EL (cell line): ENCODE measurements at regions not wholly inside any gene's neighbourhood (a gene's known extent, or its start where the extent isn't known, plus 50 kb on each side); places are given as distances from the start of the nearest gene placed in this dataset.
A peak's percentile ranks its signal among the peaks of the same experiment; 100 is the strongest.
"Not testable (repeated sequence)": the region's sequence is repeated elsewhere in the genome, so short reads cannot be mapped to it uniquely, and the experiment has no call there.

Source experiments
- DNase-seq: peaks from one replicate; pipeline ENCODE4 v3.0.0-alpha.2; 2016

- DNase-seq = no peak
Measured at GRCh38 chrX:21126661-21127060, 247.6 kb upstream of the CNKSR2 start.

DNA sequence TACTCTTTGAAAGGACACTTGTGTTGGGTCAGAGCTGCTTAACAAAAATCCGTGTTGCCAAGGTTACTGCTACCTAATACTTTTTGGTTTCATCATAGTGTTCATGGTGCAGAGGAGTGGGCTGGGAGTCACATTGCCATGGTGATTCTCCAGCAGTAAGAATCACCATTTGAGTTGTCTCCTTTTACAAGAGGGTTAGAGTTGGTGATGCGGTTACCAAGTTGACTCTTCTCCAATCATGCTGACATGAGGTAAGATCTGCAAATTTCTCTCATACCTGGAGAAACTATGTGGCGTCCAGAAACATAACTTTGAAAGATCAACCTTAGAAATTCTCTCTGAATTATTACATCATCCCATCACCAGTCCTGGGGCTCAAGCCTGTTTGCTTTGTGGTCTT, 242.9 kb upstream of the CNKSR2 start:
- DNase-seq = no peak

DNA sequence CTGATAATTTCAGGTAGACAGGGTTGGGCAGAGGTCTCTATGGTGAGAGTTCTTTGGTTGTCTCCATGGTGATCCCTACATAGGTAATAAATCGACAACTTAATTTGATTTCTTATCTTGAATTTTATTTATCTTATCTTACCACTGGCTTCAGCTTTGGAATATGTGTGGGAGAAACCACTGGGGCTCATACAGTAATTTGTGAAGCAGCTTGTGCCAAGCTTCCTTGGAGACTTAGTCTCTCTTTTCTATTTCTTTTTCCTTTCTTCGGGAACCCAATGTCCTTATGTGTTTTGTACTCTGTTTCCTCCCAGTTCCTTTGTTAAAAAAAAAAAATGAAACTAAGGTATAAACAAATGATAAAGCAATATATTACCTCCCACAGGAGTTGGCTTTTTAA, 242.4 kb upstream of the CNKSR2 start:
- DNase-seq = no peak

DNA sequence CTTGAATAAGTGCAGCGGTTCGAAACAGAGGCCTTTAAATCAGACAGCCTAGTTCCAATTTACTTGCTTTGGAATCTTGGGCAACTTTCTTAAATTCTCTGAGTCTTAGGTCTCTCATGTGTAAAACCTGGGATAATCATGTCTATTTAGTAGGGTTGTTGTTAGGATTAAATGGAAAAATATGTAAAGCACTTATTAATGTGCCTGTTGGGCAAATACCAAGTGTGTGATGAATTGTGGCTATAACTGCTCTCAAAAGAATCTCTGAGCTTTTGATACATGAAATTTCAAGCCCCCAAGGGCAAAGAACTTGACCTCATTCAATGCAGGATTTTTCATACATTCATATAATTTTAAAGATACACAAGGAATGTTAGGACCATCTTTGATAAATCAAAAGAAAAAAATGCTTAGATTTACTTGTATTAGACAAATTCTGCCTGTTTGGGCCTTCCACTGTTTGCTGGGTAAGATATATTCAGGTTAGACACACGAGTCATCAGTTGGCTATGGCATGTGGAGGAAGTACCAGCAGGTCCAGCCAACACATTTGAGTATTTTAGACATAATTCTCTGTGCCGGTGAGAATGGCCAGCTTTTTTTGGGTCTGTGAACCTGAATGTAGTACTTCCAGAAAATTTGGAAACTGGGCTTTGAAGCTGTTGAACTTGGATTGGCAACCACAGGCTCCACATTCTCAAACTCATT, 241.4 kb upstream of the CNKSR2 start:
- DNase-seq = peak; percentile 70

DNA sequence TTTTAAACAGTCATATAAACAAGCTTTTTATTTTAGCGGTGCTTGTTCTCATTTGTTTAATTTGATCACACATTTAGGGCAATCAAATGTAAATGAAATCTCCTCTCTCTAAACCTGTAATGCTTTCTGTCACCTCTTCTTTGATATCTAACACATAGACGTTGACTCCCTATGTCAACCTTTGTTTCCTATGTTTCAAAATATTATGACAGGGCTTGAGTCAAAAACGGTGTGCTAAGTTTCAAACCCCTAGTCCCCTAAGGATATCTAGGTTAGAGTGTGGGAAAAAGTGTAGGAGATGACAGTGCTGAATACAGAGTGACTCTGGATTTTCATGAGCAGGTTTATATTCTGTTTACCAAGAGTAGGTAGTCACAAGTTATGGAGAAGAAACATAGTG, 224.0 kb upstream of the CNKSR2 start:
- DNase-seq = no peak

GRCh38 chrX:21151051-21151450, 223.2 kb upstream of the CNKSR2 start:
- DNase-seq = no peak

GRCh38 chrX:21153033-21153432, 221.2 kb upstream of the CNKSR2 start:
- no peak for DNase-seq

DNA sequence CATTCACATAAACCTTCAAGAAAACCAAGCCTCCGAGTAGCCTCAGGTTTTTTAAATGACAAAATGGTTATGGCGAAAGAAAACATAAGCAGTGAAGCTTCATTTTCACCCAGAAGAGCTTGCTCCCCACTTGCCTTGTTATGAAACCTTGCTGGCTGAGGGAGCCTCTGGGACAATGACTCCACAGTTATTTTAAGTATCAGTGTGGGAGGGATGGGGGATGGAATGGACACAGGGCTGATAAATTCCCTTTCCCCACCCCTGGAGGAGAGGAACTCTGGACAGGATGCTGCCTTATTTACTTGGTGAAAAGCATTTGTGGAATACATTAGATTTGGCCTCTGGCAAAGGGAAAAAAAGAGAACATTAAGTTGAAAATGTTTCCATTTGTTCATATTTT, 220.7 kb upstream of the CNKSR2 start:
- peak; percentile 50 for DNase-seq

DNA sequence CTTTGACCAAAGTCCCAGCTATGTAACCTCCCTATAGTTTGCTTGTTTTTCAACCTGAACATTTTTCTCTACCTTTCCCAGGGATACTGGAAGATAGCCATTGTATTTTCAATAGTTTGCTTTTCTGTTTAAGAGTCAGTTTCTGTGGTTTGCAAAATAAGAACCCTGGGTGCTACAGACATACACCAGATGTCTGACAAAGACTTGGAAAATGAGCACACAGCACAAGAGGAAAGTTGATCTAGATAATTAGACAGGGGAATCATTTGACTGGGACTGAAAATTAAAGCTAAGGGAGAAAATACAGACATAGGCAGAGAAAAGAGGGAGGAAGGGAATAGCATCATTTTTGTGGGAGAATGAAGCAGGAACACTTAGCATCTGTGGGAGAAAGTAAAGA, 218.3 kb upstream of the CNKSR2 start:
- no peak for DNase-seq

DNA sequence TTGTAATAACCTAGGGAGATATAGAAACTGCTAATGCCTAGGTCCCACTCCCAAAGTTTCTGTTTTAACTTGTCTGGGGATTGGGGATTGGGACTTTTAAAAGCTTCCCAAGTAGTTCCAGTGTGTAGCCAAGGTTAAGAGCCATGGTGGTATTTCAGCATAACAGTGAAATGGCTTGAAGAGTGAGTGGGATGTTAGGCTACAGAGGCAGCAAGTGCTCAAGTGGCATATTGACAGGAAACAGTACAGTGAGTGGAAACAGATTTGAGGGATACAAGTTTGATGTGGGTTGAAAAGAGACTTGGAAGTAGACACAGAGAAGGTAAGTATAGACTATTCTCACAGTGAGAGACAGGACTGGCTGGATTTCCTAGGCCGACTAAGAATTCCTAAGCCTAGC, 217.6 kb upstream of the CNKSR2 start:
- no peak for DNase-seq

DNA sequence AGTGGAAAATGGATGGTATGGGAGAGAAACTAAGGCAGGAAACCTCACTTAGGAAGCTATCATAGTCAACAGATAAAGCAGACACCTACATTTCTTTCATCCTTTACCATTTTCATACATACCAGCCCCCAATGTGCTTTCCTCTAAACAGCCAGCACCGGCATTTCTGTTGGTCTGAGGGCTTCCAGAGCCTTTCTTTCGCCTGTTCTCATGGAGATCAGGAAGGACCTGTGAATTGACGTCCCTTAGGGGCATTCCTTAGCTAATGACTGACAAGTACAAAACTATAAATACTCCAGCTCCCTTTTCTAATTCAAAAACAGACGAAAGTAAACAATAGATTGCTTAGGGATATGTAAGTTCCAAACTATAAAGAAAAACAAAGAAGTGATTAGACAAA, 215.5 kb upstream of the CNKSR2 start:
- no peak for DNase-seq

DNA sequence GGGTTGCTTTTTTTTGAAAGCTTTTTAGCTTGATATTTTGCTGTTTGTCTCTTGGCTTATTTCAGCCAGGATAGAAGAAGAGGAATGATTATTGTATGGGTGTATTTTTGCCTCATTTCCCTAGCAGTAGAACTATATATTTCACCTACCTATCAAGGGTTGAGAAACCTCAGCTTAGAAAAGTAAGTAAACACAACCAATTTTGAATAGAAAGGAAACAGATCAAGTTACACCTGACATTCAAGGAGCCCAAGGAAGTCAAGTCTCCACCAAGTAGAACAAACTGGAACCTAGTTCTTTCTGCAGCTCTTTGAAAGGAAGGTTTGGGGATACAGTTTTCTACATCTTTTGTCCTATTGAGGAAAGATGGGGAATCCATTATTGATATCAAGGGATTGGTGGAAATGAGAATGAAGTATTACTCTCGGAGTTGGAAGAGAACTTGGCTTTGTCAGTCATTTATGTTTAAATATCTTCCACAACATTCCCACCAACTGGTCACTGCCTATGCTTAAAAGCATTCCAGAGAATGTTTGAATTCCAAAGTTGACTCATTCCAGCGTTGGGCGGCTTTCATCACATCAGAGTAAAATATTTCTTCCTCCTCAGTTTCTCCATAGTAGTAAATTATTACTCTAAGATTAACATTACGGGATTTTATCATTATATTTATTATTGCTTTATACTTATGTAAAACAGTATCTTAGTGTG, 207.8 kb upstream of the CNKSR2 start:
- DNase-seq = peak; percentile 73

- peak; percentile 1 for DNase-seq
Measured at GRCh38 chrX:21167011-21167410, 207.2 kb upstream of the CNKSR2 start.

- DNase-seq = peak; percentile 1
Measured at GRCh38 chrX:21167494-21167893, 206.7 kb upstream of the CNKSR2 start.

DNA sequence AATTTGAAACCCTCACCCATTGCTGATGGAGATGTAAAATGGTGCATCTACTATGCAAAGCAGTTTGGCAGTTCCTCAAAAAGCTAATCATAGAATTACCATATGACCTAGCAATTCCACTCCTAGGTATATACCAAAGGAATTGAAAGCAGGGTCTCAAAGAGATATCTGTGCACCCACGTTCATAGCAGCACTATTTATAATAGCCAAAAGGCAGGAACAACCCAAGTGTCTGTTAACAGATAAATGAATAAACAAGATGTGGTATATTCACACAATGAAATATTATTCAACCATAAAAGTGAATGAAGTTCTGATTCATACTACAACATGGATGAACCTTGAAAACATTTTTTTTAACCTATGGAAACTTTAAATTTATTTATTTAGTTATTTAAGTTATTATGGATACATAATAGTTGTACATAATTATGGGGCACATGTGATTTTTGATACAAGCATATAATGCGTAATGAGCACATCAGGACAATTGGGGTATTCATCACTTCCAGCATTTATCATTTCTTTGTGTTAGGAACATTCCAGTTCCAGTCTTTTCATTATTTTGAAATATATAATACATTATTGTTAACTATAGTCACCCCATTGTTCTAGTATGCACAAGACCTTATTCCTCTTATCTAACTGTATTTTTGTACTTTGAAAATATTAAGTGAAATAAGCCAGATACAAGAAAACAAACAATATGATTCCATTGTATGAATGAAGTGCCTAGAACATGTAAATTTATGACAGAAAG, 205.6 kb upstream of the CNKSR2 start:
- no peak for DNase-seq

- no peak for DNase-seq
Measured at GRCh38 chrX:21171181-21171580, 203.0 kb upstream of the CNKSR2 start.

- DNase-seq = no peak
Measured at GRCh38 chrX:21174439-21174838, 199.8 kb upstream of the CNKSR2 start.

GRCh38 chrX:21176921-21177571, 197.2 kb upstream of the CNKSR2 start:
- DNase-seq = peak; percentile 4

- no peak for DNase-seq
Measured at GRCh38 chrX:21181232-21181853, 192.9 kb upstream of the CNKSR2 start.

DNA sequence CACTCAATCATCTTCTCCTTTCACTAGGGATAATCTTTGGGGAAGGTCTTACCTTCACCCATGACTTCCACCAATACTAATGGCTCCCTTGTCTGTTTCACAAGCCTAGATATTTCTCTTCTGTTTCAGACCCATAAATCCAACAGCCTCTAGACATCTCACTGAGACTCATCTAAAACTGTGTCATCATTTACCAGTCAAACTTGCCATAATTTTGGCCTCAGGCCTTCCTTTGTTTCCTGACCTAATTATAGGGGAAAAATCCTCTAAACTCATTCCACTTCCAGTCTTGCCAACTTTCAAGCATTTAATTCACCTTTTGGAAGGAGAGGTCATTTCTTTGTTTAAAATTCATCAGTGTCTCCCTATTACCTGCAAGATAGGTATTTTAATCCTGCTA, 181.0 kb upstream of the CNKSR2 start:
- no peak for DNase-seq

- DNase-seq = no peak
Measured at GRCh38 chrX:21194526-21194925, 179.7 kb upstream of the CNKSR2 start.

DNA sequence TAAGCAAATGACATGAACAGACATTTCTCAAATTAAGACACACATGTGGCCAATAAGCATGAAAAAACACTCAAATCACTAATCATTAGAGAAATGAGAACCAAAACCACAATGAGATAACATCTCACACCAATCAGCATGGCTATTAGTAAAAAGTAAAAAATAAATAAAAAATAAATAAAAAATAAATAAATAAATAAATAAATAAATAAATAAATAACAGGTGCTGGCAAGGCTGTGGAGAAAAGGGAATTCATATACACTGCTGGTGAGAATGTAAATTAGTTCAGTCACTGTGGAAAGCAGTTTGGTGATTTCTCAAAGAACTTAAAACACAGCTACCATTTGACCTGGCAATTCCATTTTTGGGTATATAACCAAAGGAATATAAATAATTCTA, 167.1 kb upstream of the CNKSR2 start:
- DNase-seq = no peak

- not testable (repeated sequence) for DNase-seq
Measured at GRCh38 chrX:21219208-21219607, 155.0 kb upstream of the CNKSR2 start.
